Epidermal melanocyte (primary cell): ENCODE measurements at regions not wholly inside any gene's neighbourhood (a gene's known extent, or its start where the extent isn't known, plus 50 kb on each side); places are given as distances from the start of the nearest gene placed in this dataset.
"Not testable (repeated sequence)": the region's sequence is repeated elsewhere in the genome, so short reads cannot be mapped to it uniquely, and the experiment has no call there.

Source experiments
- DNase-seq: peaks from one replicate; pipeline ENCODE4 v3.0.0; 2011; ENCODE audit warnings: low spot score; ENCODE audit not compliant: insufficient read length

DNA sequence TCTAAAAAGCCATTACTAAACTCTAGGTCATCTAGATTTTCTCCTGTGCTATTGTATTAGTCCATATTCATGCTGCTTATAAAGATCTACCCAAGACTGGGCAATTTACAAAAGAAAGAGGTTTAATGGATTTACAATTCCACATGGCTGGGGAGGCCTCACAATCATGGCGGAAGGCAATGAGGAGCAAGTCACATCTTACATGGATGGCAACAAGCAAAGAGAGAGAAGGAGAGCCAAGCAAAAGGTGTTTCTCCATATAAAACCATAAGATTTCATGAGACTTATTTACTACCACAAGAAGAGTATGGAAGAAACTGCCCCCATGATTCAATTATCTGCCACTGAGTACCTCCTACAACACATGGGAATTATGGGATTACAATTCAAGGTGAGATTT is 69.6 kb upstream of the CCDC6 start:
- DNase-seq: not testable (repeated sequence)

DNA sequence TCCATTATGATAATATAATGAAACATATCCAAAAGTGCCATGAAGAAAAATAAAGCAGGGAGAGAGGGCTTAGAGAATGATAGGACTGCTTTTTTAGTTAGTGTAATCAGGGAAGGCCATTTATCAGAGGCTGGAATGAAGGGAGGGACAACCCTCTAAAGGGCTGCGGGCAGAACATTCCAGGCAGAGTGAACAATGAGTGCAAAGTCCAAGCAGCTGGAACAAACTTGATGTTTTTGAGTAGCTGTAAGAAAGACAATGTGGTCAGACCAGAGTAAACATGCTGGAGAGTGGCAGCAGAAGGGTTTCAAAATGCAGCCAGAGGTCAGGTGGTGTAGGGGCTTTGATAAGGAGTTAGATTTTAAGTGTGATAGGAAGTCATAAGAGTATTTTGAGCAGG is 65.6 kb upstream of the CCDC6 start:
- peak; percentile 43 for DNase-seq

DNA sequence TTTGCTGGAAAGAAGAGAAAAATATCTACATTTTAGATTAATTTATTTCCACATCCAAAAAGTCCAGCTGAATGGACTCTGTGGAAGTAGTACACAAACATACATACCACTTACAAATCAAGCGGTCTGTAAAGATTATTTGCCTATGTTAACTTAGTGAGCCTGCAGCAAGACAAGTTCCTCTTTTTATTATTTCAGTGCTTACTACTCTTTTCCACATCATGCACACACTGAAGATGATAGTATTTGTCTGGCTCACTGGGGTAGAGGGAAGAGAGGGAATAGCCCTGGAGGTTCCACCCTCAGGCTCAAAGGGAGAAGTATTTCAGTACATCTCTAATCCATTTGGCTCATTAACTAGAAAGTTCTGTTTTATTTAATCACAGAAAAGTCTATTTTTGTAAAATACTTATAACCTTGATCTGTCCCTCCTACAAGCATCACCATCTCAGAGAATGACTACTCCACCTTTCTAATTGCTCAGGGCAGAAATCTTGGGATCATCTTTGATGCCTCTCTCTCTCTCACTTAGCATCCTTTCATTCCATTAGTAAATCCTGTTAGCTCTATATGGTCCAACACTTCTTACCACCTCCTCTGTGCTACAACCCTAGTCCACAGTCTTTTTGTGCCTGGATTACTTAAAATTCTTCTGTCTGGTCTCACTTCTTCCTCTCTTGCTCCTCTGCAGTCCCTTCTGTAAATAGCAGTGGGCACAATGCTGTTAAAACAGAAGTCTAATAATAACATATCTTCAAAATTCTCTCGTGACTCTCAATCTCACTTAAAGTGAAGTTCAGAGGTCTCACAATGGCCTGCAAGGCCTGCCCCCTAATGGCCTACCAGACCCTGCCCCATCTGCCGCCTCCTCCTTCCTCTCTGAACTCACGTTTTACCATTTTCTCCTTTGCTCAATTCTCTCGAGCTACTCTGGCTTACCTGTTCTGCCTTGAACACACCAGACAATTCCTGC is 64.3 kb upstream of the CCDC6 start:
- DNase-seq: no peak

DNA sequence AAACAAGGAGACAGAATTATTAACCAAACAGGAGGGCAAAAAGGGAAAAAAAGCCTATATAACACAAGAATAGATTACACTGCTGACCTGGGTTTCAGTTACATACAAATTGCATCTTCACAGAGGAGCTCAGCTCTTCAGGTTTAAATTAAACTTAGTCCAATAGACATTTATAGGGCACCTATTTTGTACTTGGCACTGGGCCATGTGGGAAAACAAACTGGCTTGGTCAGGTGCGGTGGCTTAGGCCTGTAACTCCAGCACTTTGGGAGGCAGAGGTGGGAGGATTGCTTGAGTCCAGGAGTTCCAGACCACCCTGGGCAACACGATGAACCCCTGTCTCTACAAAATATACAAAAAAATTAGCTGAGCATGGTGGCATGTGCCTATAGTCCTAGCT is 62.3 kb upstream of the CCDC6 start:
- no peak for DNase-seq

DNA sequence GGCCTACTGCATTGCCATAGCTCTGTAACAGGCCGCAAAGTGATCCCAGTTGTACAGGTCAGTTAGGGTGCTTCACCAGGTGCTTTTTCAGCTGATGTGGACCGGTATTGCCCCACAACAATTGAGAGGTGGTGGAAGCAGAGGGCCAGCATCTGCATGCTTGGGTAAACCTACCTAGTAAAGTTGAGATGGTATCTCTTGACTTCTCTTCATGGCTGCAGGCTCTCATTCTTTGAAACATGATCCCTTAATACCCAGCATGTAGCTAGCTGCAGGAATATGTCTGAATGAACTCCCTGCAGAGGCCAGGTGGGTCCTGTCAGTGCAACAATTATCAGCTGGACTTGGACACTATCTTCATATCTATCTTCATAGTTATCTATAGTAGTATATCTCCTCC is 60.7 kb upstream of the CCDC6 start:
- no peak for DNase-seq

DNA sequence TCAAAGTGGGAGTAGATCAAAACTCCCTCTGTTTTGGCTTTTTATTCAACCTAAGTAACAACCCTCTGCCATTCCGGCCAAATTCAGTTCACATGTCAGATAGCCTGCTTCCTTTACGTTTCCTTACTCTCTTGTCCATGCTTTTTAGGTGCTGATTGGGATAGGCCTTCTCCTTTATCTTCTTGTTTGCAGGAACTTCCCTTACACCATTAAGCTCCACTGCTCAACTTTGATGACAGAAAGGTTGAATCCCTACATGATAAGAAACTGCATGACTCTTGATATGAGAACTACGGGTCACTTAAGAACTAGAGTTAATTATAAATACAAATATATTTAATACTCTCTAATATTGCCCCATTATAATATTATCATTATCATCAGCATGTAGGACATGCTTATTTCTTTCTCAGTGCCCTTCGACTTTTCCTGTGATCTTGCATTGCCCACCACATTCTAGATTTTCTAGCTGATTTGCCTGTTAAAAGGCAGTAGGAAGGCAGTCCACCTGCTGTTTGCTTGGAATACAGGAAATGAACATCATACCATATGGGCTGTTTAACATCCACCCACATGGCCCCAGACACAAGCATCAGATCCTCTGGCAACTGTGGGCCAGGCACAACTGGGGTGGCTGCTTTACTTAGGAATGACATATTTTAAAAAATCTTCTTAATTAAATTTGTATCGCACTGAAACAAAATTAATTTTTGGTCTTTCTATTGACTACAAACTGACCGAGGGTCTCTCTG is 59.7 kb upstream of the CCDC6 start:
- no peak for DNase-seq

DNA sequence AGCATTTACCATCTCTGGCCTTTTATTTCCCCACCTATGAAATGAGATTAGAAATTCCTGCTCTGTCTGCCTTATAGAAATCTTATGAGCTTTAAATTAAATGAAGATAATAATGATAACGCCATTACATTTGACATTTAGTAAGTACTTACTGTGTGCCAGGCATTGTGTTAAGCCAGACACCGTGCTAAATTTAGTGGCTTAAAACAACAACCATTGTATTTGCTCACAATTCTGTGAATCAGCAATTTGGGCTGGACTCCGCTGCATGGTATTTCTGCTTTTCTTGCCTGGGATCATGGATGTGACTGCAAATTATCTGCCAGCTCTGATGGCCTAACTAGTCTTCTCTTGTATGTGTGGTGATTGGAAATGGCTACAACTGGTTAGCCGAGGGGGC is 56.4 kb upstream of the CCDC6 start:
- DNase-seq: no peak

DNA sequence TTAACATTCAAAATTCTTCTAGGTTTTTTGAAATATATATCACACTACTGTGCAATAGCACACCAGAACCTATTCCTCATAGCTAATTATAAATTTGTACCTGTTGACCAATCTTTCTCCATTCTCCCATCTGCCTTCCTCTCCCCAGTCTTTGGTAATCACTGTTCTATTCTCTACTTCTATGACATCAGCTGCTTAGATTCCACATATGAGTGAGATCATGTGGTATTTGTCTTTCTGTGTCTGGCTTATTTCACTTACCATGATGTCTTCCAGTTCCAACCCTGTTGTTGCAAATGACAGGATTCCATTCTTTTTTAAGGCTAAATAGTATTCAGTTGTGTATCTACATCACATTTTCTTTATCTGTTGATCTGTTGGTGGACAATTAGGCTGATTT is 54.4 kb upstream of the CCDC6 start:
- DNase-seq: no peak

DNA sequence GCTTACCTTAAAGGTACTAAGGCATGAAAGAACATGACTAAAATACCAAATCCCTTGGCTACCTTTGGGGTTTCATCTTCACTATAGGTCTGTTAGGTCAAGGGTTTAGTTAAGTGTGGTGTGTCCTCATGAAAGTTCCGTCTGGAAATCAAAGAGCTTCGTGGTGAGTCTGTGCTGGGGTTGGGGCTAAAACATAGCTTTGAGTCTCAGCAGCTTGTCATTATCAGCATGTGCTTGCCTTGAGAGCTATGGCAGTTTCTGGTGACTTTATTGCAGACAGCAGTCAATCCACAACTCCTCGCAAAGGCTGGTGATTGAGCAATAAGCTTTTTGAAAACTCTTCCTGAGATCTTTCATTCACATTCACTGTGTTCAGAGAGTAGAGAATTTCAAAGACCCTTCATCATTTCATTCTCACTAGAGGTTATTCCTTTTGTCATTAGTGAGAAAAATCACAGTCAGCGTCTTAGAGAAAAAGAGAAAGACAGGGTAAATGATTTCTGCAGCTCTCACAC is 53.2 kb upstream of the CCDC6 start:
- DNase-seq: no peak

DNA sequence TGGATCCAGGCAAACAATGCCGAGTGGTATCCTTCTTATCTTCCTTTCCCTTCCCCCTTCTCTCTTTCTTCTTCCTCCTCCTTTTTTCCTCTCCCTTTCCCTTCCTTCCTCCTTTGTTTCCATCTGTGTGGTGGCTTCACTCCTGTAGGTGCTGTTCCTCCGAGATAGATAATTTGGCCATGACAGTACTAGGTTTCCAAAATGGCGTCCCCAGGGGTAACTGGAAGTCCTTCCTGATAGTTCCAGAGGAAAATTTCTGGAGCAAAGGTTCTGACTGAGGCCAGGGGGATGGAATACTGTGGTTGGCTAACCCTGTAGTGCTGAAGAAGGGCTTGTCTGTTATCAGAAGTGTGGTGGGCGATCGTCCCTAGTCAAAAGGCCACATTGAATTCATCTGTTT is 52.5 kb upstream of the CCDC6 start:
- no peak for DNase-seq

DNA sequence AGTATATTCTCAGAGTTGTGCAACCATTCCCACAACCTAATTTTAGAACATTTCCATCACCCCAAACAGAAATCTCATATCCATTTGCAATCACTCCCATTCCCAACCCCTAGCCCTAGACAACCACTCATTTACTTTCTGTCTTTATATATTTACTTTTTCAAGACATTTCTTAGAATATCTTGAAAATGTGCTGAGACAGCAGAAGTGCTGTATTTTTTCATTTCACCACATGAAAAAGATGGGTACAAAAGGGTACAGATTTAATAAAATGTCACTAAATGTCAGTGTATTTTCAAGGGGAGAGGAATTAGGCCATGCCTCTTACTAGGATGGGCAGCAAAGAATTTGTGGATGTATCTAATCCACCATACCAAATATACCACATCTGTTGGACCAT is 51.6 kb upstream of the CCDC6 start:
- DNase-seq: no peak
